WTC11 (cell line): ENCODE measurements at regions not wholly inside any gene's neighbourhood (a gene's known extent, or its start where the extent isn't known, plus 50 kb on each side); places are given as distances from the start of the nearest gene placed in this dataset.
"Not testable (repeated sequence)": the region's sequence is repeated elsewhere in the genome, so short reads cannot be mapped to it uniquely, and the experiment has no call there.

Source experiments
- ETV6 ChIP-seq: sonication (generic); formaldehyde crosslinking; IDR thresholded peaks from 2 replicates; pipeline ENCODE4 v1.8.1; 2022; ENCODE audit warnings: mild to moderate bottlenecking, missing genetic modification reagents
- IRF2 ChIP-seq: sonication (generic); formaldehyde crosslinking; IDR thresholded peaks from 2 replicates; pipeline ENCODE4 v1.8.0; 2022; ENCODE audit warnings: low read depth, missing genetic modification reagents, borderline replicate concordance
- MXD4 ChIP-seq: fragments of 250-450 bp; sonication (Bioruptor Pico); IDR thresholded peaks from 2 replicates; pipeline ENCODE4 v1.8.0; 2021; ENCODE audit warnings: mild to moderate bottlenecking, moderate library complexity, borderline replicate concordance
- NR3C1 ChIP-seq: sonication (generic); formaldehyde crosslinking; conservative IDR thresholded peaks from 2 replicates; pipeline ENCODE4 v1.8.1; 2023; ENCODE audit warnings: low read depth, mild to moderate bottlenecking, missing genetic modification reagents
- SOX15 ChIP-seq: fragments of 250-450 bp; sonication (Bioruptor Pico); IDR thresholded peaks from 2 replicates; pipeline ENCODE4 v1.9.0; 2021; ENCODE audit warnings: mild to moderate bottlenecking
- TP53 ChIP-seq: sonication (generic); formaldehyde crosslinking; IDR thresholded peaks from 2 replicates; pipeline ENCODE4 v1.8.1; 2023; ENCODE audit warnings: mild to moderate bottlenecking, missing genetic modification reagents
- TF ChIP-seq, protein P1 (sequence below): fragments of 200-600 bp; IDR thresholded peaks from 2 replicates; pipeline ENCODE4 v1.8.0; 2022; ENCODE audit warnings: antibody characterized with exemption
- TF ChIP-seq, protein P2 (sequence below): fragments of 250-450 bp; sonication (Bioruptor Pico); IDR thresholded peaks from 2 replicates; pipeline ENCODE4 v1.9.0; 2021; ENCODE audit warnings: moderate library complexity, mild to moderate bottlenecking, inconsistent platforms, borderline replicate concordance
- TF ChIP-seq, protein P3 (sequence below): sonication (generic); formaldehyde crosslinking; IDR thresholded peaks from 2 replicates; pipeline ENCODE4 v1.8.1; 2023; ENCODE audit warnings: mild to moderate bottlenecking, missing genetic modification reagents, moderate library complexity
- TF ChIP-seq, protein P4 (sequence below): sonication (generic); formaldehyde crosslinking; IDR thresholded peaks from 2 replicates; pipeline ENCODE4 v1.8.1; 2022; ENCODE audit warnings: mild to moderate bottlenecking, missing genetic modification reagents, moderate library complexity, borderline replicate concordance
- TF ChIP-seq, protein P5 (sequence below): sonication (generic); formaldehyde crosslinking; IDR thresholded peaks from 2 replicates; pipeline ENCODE4 v1.8.0; 2022; ENCODE audit warnings: mild to moderate bottlenecking, missing genetic modification reagents
- TF ChIP-seq, protein P6 (sequence below): sonication (generic); formaldehyde crosslinking; conservative IDR thresholded peaks from 2 replicates; pipeline ENCODE4 v1.8.1; 2022; ENCODE audit warnings: mild to moderate bottlenecking, missing genetic modification reagents
- TF ChIP-seq, protein P7 (sequence below): sonication (generic); formaldehyde crosslinking; IDR thresholded peaks from 2 replicates; pipeline ENCODE4 v1.8.1; 2023; ENCODE audit warnings: mild to moderate bottlenecking, missing genetic modification reagents, borderline replicate concordance

DNA sequence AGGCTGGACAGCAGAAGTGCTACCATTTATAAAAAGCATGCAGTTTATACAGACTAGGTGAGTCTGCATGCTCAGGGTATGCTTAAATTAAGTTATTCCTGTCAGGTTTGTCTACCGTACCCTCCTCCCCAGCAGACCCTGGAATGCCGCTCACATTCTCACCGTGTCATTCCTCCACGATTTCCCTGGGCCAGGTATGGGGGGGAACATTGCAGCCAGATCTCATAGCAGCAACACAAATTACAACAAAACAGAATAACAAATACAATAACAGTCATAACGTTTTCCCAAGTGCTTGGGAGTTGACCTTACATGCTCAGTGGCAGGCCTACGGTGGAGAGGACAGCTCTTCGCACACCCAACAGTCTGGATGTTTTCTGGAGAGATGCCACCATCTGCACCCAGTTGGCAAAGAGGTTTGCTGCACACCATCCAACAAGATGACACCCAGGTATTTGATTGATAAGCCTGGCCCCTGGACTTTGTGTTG, 771.6 kb upstream of the TPTE start:
- TF ChIP-seq, protein P1, sequence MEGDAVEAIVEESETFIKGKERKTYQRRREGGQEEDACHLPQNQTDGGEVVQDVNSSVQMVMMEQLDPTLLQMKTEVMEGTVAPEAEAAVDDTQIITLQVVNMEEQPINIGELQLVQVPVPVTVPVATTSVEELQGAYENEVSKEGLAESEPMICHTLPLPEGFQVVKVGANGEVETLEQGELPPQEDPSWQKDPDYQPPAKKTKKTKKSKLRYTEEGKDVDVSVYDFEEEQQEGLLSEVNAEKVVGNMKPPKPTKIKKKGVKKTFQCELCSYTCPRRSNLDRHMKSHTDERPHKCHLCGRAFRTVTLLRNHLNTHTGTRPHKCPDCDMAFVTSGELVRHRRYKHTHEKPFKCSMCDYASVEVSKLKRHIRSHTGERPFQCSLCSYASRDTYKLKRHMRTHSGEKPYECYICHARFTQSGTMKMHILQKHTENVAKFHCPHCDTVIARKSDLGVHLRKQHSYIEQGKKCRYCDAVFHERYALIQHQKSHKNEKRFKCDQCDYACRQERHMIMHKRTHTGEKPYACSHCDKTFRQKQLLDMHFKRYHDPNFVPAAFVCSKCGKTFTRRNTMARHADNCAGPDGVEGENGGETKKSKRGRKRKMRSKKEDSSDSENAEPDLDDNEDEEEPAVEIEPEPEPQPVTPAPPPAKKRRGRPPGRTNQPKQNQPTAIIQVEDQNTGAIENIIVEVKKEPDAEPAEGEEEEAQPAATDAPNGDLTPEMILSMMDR, result not testable (repeated sequence)
- TF ChIP-seq, protein P2, sequence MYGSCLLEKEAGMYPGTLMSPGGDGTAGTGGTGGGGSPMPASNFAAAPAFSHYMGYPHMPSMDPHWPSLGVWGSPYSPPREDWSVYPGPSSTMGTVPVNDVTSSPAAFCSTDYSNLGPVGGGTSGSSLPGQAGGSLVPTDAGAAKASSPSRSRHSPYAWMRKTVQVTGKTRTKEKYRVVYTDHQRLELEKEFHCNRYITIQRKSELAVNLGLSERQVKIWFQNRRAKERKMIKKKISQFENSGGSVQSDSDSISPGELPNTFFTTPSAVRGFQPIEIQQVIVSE (CRISPR knock-in tag), result not testable (repeated sequence)
- not testable (repeated sequence) for TF ChIP-seq IRF2 (CRISPR knock-in tag); TP53; SOX15; ETV6 (CRISPR knock-in tag); NR3C1; MXD4 (CRISPR knock-in tag)
- TF ChIP-seq, protein P3, sequence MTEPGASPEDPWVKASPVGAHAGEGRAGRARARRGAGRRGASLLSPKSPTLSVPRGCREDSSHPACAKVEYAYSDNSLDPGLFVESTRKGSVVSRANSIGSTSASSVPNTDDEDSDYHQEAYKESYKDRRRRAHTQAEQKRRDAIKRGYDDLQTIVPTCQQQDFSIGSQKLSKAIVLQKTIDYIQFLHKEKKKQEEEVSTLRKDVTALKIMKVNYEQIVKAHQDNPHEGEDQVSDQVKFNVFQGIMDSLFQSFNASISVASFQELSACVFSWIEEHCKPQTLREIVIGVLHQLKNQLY, result not testable (repeated sequence)
- TF ChIP-seq, protein P4, sequence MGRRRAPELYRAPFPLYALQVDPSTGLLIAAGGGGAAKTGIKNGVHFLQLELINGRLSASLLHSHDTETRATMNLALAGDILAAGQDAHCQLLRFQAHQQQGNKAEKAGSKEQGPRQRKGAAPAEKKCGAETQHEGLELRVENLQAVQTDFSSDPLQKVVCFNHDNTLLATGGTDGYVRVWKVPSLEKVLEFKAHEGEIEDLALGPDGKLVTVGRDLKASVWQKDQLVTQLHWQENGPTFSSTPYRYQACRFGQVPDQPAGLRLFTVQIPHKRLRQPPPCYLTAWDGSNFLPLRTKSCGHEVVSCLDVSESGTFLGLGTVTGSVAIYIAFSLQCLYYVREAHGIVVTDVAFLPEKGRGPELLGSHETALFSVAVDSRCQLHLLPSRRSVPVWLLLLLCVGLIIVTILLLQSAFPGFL (CRISPR knock-in tag), result not testable (repeated sequence)
- TF ChIP-seq, protein P5, sequence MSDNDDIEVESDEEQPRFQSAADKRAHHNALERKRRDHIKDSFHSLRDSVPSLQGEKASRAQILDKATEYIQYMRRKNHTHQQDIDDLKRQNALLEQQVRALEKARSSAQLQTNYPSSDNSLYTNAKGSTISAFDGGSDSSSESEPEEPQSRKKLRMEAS (CRISPR knock-in tag), result not testable (repeated sequence)
- TF ChIP-seq, protein P6, sequence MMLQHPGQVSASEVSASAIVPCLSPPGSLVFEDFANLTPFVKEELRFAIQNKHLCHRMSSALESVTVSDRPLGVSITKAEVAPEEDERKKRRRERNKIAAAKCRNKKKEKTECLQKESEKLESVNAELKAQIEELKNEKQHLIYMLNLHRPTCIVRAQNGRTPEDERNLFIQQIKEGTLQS (CRISPR knock-in tag), result not testable (repeated sequence)
- TF ChIP-seq, protein P7, sequence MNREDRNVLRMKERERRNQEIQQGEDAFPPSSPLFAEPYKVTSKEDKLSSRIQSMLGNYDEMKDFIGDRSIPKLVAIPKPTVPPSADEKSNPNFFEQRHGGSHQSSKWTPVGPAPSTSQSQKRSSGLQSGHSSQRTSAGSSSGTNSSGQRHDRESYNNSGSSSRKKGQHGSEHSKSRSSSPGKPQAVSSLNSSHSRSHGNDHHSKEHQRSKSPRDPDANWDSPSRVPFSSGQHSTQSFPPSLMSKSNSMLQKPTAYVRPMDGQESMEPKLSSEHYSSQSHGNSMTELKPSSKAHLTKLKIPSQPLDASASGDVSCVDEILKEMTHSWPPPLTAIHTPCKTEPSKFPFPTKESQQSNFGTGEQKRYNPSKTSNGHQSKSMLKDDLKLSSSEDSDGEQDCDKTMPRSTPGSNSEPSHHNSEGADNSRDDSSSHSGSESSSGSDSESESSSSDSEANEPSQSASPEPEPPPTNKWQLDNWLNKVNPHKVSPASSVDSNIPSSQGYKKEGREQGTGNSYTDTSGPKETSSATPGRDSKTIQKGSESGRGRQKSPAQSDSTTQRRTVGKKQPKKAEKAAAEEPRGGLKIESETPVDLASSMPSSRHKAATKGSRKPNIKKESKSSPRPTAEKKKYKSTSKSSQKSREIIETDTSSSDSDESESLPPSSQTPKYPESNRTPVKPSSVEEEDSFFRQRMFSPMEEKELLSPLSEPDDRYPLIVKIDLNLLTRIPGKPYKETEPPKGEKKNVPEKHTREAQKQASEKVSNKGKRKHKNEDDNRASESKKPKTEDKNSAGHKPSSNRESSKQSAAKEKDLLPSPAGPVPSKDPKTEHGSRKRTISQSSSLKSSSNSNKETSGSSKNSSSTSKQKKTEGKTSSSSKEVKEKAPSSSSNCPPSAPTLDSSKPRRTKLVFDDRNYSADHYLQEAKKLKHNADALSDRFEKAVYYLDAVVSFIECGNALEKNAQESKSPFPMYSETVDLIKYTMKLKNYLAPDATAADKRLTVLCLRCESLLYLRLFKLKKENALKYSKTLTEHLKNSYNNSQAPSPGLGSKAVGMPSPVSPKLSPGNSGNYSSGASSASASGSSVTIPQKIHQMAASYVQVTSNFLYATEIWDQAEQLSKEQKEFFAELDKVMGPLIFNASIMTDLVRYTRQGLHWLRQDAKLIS (CRISPR knock-in tag), result not testable (repeated sequence)
